ENCODE measurements at regions not wholly inside any gene's neighbourhood (a gene's known extent, or its start where the extent isn't known, plus 50 kb on each side); places are given as distances from the start of the nearest gene placed in this dataset.

DNA sequence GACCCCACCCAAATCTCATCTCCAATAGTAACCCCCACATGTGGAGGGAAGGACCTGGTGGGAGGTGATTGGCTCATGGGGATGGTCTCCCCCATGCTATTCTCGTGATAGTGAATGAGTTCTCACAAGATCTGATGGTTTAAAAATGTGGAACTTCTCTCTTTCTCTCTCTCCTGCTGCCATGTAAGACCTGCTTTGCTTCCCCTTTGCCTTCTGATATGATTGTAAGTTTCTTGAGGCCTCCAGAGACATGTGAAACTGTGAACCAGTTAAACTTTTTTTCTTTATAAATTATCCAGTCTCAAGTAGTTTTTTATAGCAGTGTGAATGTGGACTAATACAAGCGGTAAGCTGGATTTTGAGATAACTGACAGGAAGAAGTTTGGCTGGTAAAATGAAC is 60.3 kb upstream of the MBNL1 start:
- TF ChIP-seq REST (IDR thresholded peaks at IDR 0.05; ENCODE audit: insufficient read depth in 1 of 2, low read depth in 2 of 2, low read length in 1 of 2) (no peak), POLR2AphosphoS5 (IDR thresholded peaks at IDR 0.05; ENCODE audit: low read depth, low read length) (no peak), SIN3A (IDR thresholded peaks at IDR 0.05; ENCODE audit: borderline replicate concordance, insufficient read depth, low read depth, low read length) (no peak), CTCF (IDR thresholded peaks at IDR 0.05) (no peak), TCF7L2 (IDR thresholded peaks at IDR 0.05; ENCODE audit: low read depth, low read length) (no peak)
- no TSS peak for BruUV-seq (replicated peaks)
- Histone ChIP-seq H3K36me3 (ENCODE audit: control insufficient read depth, insufficient read depth, low read length) (no peaks in the 10 kb centered on the region), H3K4me1 (ENCODE audit: control insufficient read depth, insufficient read depth, low read length) (no peaks in the 10 kb centered on the region), H3K27ac (ENCODE audit: low read length) (no peak overlapping the region), H3K9me3 (ENCODE audit: control insufficient read depth, insufficient read depth, low read depth, low read length) (no peaks in the 10 kb centered on the region), H3K27me3 (ENCODE audit: control insufficient read depth, insufficient read depth, low read length) (no peaks in the 10 kb centered on the region), H3K4me3 (ENCODE audit: low read depth in 2 of 2, low read length in 2 of 2) (no peak overlapping the region)
- POLR2A ChIA-PET = no interaction called here
- DNase-seq (ENCODE audit: low read depth, low spot score) (no peak), ATAC-seq (no peak)
- intact Hi-C loops (cut with micrococcal nuclease; ENCODE audit: unreplicated experiment) = no loop called here
- CTCF ChIA-PET = no interaction called here
- in situ Hi-C loops (cut with HindIII; ENCODE audit: low pct_unique_long_range_greater_than_20kb, low sequenced_read_pairs) = no loop called here

GRCh38 chr3:152209060-152209459 is 59.7 kb upstream of the MBNL1 start:
- no peaks in the 10 kb centered on the region for H3K27me3 ChIP-seq (ENCODE audit: control insufficient read depth, insufficient read depth, low read length)
- H3K36me3 ChIP-seq (ENCODE audit: control insufficient read depth, insufficient read depth, low read length) = no peaks in the 10 kb centered on the region
- H3K4me1 ChIP-seq (ENCODE audit: control insufficient read depth, insufficient read depth, low read length) = no peaks in the 10 kb centered on the region
- intact Hi-C loops (cut with micrococcal nuclease; ENCODE audit: unreplicated experiment) = no loop called here
- H3K4me3 ChIP-seq (ENCODE audit: low read depth in 2 of 2, low read length in 2 of 2) = no peak overlapping the region
- no peak overlapping the region for H3K27ac ChIP-seq (ENCODE audit: low read length)
- ATAC-seq (no peak), DNase-seq (ENCODE audit: low read depth, low spot score) (no peak)
- no peaks in the 10 kb centered on the region for H3K9me3 ChIP-seq (ENCODE audit: control insufficient read depth, insufficient read depth, low read depth, low read length)
- in situ Hi-C loops (cut with HindIII; ENCODE audit: low pct_unique_long_range_greater_than_20kb, low sequenced_read_pairs) = no loop called here
- ChIA-PET CTCF (no interaction called here), POLR2A (no interaction called here)
- BruUV-seq (replicated peaks) = no TSS peak
- TF ChIP-seq CTCF (IDR thresholded peaks at IDR 0.05) (no peak), TCF7L2 (IDR thresholded peaks at IDR 0.05; ENCODE audit: low read depth, low read length) (no peak), SIN3A (IDR thresholded peaks at IDR 0.05; ENCODE audit: borderline replicate concordance, insufficient read depth, low read depth, low read length) (no peak), POLR2AphosphoS5 (IDR thresholded peaks at IDR 0.05; ENCODE audit: low read depth, low read length) (no peak), REST (IDR thresholded peaks at IDR 0.05; ENCODE audit: insufficient read depth in 1 of 2, low read depth in 2 of 2, low read length in 1 of 2) (no peak)
